T-cell (primary cell): ENCODE measurements at regions not wholly inside any gene's neighbourhood (a gene's known extent, or its start where the extent isn't known, plus 50 kb on each side); places are given as distances from the start of the nearest gene placed in this dataset.

Experiments
- ATAC-seq, 4 experiments: fragments of 200-7000 bp in 3 of 4; fragments of 150-1000 bp in 1 of 4; cut with Tn5 transposase; replicated peaks in 1 of 4; 1 replicate in 3 of 4; 2 replicates in 1 of 4; pipeline ENCODE4 v1.10.0; 2021; ENCODE audit warnings: moderate library complexity in 3 of 4, mild to moderate bottlenecking in 2 of 4, moderate number of reproducible peaks in 1 of 4
- CTCF ChIA-PET, 2 donors: fragments of 300-600 bp; sonication (Branson Sonifier 250); formaldehyde crosslinking; loops; one replicate each; lab custom pipeline; 2022; ENCODE audit warnings: antibody characterized with exemption in 2 of 2; lab: Charles Lee
- POLR2A ChIA-PET, 2 donors: fragments of 300-600 bp; sonication (Branson Sonifier 250); formaldehyde crosslinking; loops; one replicate each; lab custom pipeline; 2022; ENCODE audit warnings: antibody characterized with exemption in 2 of 2; lab: Charles Lee
- DNase-seq, 35 experiments: peaks; one replicate each; pipeline versions ENCODE4 v3.0.0 to v3.0.0-alpha.2; 2013 to 2023
- H3K27ac ChIP-seq: one replicate; pipeline ENCODE4 v1.5.1; 2013; ENCODE audit warnings: low read length
- H3K27me3 ChIP-seq, 2 experiments: replicated peaks in 1 of 2; 1 replicate in 1 of 2; 2 replicates in 1 of 2; pipeline versions ENCODE4 v1.6.1 to v1.7.0; 2013; ENCODE audit warnings: low read length in 1 of 2, mixed read lengths in 1 of 2; ENCODE audit not compliant: control insufficient read depth in 2 of 2, insufficient read depth in 2 of 2; ENCODE audit errors: extremely low read depth in 1 of 2
- H3K36me3 ChIP-seq, 2 donors: 1 replicate in 1 of 2; 2 replicates in 1 of 2; pipeline versions ENCODE4 v1.6.1 to v1.7.0; 2013; ENCODE audit warnings: low read length in 1 of 2; ENCODE audit not compliant: control insufficient read depth in 2 of 2, insufficient read depth in 1 of 2; ENCODE audit errors: extremely low read depth in 1 of 2
- H3K4me1 ChIP-seq, 2 experiments: 1 replicate in 1 of 2; 2 replicates in 1 of 2; pipeline versions ENCODE4 v1.6.1 to v1.7.0; 2013; ENCODE audit warnings: low read length in 2 of 2, mixed read lengths in 1 of 2; ENCODE audit not compliant: insufficient read depth in 2 of 2, control insufficient read depth in 1 of 2; ENCODE audit errors: extremely low read depth in 1 of 2
- H3K4me3 ChIP-seq, 2 donors: 1 replicate in 1 of 2; 2 replicates in 1 of 2; pipeline versions ENCODE4 v1.5.1 to v1.7.0; 2013; ENCODE audit warnings: mild to moderate bottlenecking in 2 of 2, low read length in 1 of 2, moderate library complexity in 1 of 2; ENCODE audit not compliant: control insufficient read depth in 1 of 2; ENCODE audit errors: extremely low read depth in 1 of 2
- H3K9me3 ChIP-seq: 2 replicates; pipeline ENCODE4 v1.7.0; 2013
- H3K27ac Mint-ChIP-seq, 2 donors: one replicate each; pipeline ENCODE4 v1.8.0; 2020 to 2021; ENCODE audit warnings: mild to moderate bottlenecking in 2 of 2, mixed read lengths in 2 of 2
- H3K27me3 Mint-ChIP-seq, 2 donors: one replicate each; pipeline ENCODE4 v1.8.0; 2021 to 2022; ENCODE audit warnings: mixed read lengths in 2 of 2
- H3K36me3 Mint-ChIP-seq: one replicate; pipeline ENCODE4 v1.8.0; 2021; ENCODE audit warnings: mixed read lengths
- H3K4me1 Mint-ChIP-seq, 3 donors: one replicate each; pipeline ENCODE4 v1.8.0; 2020 to 2022; ENCODE audit warnings: mixed read lengths in 3 of 3, mild to moderate bottlenecking in 1 of 3
- H3K4me3 Mint-ChIP-seq, 3 donors: one replicate each; pipeline ENCODE4 v1.8.0; 2020 to 2022; ENCODE audit warnings: mild to moderate bottlenecking in 3 of 3, mixed read lengths in 3 of 3, moderate library complexity in 3 of 3
- H3K9me3 Mint-ChIP-seq, 3 donors: one replicate each; pipeline ENCODE4 v1.8.0; 2020 to 2022; ENCODE audit warnings: mixed read lengths in 3 of 3
- WGBS: methylation state at CpG from one replicate; pipeline ENCODE4 v1.1.5; 2013; ENCODE audit warnings: missing lambda C conversion rate; ENCODE audit not compliant: insufficient coverage; 5-methylcytosine and 5-hydroxymethylcytosine counted together

GRCh38 chr13:62997038-62997599, 1581.5 kb upstream of the PCDH20 start:
- H3K27ac ChIP-seq: no peak overlapping the region
- ChIA-PET POLR2A (no interaction called here), CTCF (no interaction called here)
- no peaks in the 10 kb centered on the region for H3K27me3 ChIP-seq
- no peak for DNase-seq
- H3K36me3 Mint-ChIP-seq: no peaks in the 10 kb centered on the region
- no peak overlapping the region for H3K27ac Mint-ChIP-seq
- H3K9me3 Mint-ChIP-seq: peaks cover 2 to 40% (median 10%) of the 10 kb centered on the region in 3 donors
- no peaks in the 10 kb centered on the region for H3K27me3 Mint-ChIP-seq
- H3K4me1 Mint-ChIP-seq: no peaks in the 10 kb centered on the region
- peaks cover 0 to 6% of the 10 kb centered on the region in 2 experiments for H3K4me1 ChIP-seq
- no peak for ATAC-seq
- no peak overlapping the region for H3K4me3 ChIP-seq
- no peaks in the 10 kb centered on the region for H3K9me3 ChIP-seq
- H3K36me3 ChIP-seq: no peaks in the 10 kb centered on the region
- H3K4me3 Mint-ChIP-seq: no peak overlapping the region
- no CpG with 5 or more reads among the region's 2 CpGs for WGBS

- H3K9me3 ChIP-seq: no peaks in the 10 kb centered on the region
- no peaks in the 10 kb centered on the region for H3K4me1 Mint-ChIP-seq
- no peak overlapping the region for H3K27ac ChIP-seq
- no peaks in the 10 kb centered on the region for H3K27me3 ChIP-seq
- no peak overlapping the region for H3K27ac Mint-ChIP-seq
- H3K9me3 Mint-ChIP-seq: peaks cover 8 to 12% (median 9%) of the 10 kb centered on the region in 3 donors
- WGBS: 76% methylated on average over 2 of the region's 5 CpGs
- no peaks in the 10 kb centered on the region for H3K36me3 Mint-ChIP-seq
- no peak overlapping the region for H3K4me3 ChIP-seq
- no peak for DNase-seq
- no peak for ATAC-seq
- H3K36me3 ChIP-seq: no peaks in the 10 kb centered on the region
- CTCF ChIA-PET: no interaction called here
- no peak overlapping the region for H3K4me3 Mint-ChIP-seq
- POLR2A ChIA-PET: no interaction called here
- no peaks in the 10 kb centered on the region for H3K4me1 ChIP-seq
- H3K27me3 Mint-ChIP-seq: no peaks in the 10 kb centered on the region
These were observed 1558.2 kb upstream of the PCDH20 start for GRCh38 chr13:62973804-62974203.

- ATAC-seq: no peak
- no peaks in the 10 kb centered on the region for H3K4me1 ChIP-seq
- Mint-ChIP-seq H3K27me3 (no peaks in the 10 kb centered on the region), H3K9me3 (peaks cover 23 to 45% (median 28%) of the 10 kb centered on the region in 3 donors), H3K4me3 (no peak overlapping the region), H3K27ac (no peak overlapping the region), H3K36me3 (no peaks in the 10 kb centered on the region), H3K4me1 (no peaks in the 10 kb centered on the region)
- H3K27me3 ChIP-seq: no peaks in the 10 kb centered on the region
- no peak overlapping the region for H3K4me3 ChIP-seq
- H3K27ac ChIP-seq: no peak overlapping the region
- ChIA-PET CTCF (no interaction called here), POLR2A (no interaction called here)
- H3K36me3 ChIP-seq: no peaks in the 10 kb centered on the region
- no peaks in the 10 kb centered on the region for H3K9me3 ChIP-seq
- no peak for DNase-seq
These were observed 1548.9 kb upstream of the PCDH20 start for GRCh38 chr13:62964522-62964921.

GRCh38 chr13:62960723-62961122, 1545.1 kb upstream of the PCDH20 start:
- no peak for DNase-seq
- Histone ChIP-seq H3K27me3 (no peaks in the 10 kb centered on the region), H3K27ac (no peak overlapping the region), H3K4me3 (no peak overlapping the region), H3K4me1 (no peaks in the 10 kb centered on the region), H3K9me3 (no peaks in the 10 kb centered on the region), H3K36me3 (no peaks in the 10 kb centered on the region)
- no peak for ATAC-seq
- ChIA-PET CTCF (no interaction called here), POLR2A (no interaction called here)
- Mint-ChIP-seq H3K27me3 (no peaks in the 10 kb centered on the region), H3K4me1 (no peaks in the 10 kb centered on the region), H3K36me3 (no peaks in the 10 kb centered on the region), H3K9me3 (peaks cover 17 to 34% (median 20%) of the 10 kb centered on the region in 3 donors), H3K4me3 (no peak overlapping the region), H3K27ac (no peak overlapping the region)
- WGBS: no CpG with 5 or more reads among the region's 3 CpGs

- H3K9me3 Mint-ChIP-seq: peaks cover 6 to 10% (median 10%) of the 10 kb centered on the region in 3 donors
- H3K27me3 Mint-ChIP-seq: no peaks in the 10 kb centered on the region
- no peak overlapping the region for H3K4me3 ChIP-seq
- DNase-seq (no peak), ATAC-seq (no peak)
- no peaks in the 10 kb centered on the region for H3K27me3 ChIP-seq
- H3K4me3 Mint-ChIP-seq: no peak overlapping the region
- no CpG with 5 or more reads among the region's 1 CpG for WGBS
- CTCF ChIA-PET: no interaction called here
- no peaks in the 10 kb centered on the region for H3K4me1 ChIP-seq
- H3K9me3 ChIP-seq: no peaks in the 10 kb centered on the region
- H3K27ac Mint-ChIP-seq: no peak overlapping the region
- no peak overlapping the region for H3K27ac ChIP-seq
- POLR2A ChIA-PET: no interaction called here
- no peaks in the 10 kb centered on the region for H3K4me1 Mint-ChIP-seq
- no peaks in the 10 kb centered on the region for H3K36me3 ChIP-seq
- H3K36me3 Mint-ChIP-seq: no peaks in the 10 kb centered on the region
These were observed 1518.2 kb upstream of the PCDH20 start for GRCh38 chr13:62933809-62934208.

- ChIA-PET POLR2A (no interaction called here), CTCF (no interaction called here)
- Mint-ChIP-seq H3K27ac (no peak overlapping the region), H3K27me3 (no peaks in the 10 kb centered on the region), H3K9me3 (peaks cover 6 to 13% (median 8%) of the 10 kb centered on the region in 3 donors), H3K36me3 (no peaks in the 10 kb centered on the region), H3K4me1 (no peaks in the 10 kb centered on the region), H3K4me3 (no peak overlapping the region)
- Histone ChIP-seq H3K4me3 (no peak overlapping the region), H3K27me3 (no peaks in the 10 kb centered on the region), H3K27ac (no peak overlapping the region), H3K4me1 (no peaks in the 10 kb centered on the region), H3K36me3 (no peaks in the 10 kb centered on the region), H3K9me3 (no peaks in the 10 kb centered on the region)
- DNase-seq (no peak), ATAC-seq (no peak)
- no CpG with 5 or more reads among the region's 2 CpGs for WGBS
These were observed 1516.7 kb upstream of the PCDH20 start for GRCh38 chr13:62932256-62932883.
